ENCODE measurements at regions not wholly inside any gene's neighbourhood (a gene's known extent, or its start where the extent isn't known, plus 50 kb on each side); places are given as distances from the start of the nearest gene placed in this dataset.

DNA sequence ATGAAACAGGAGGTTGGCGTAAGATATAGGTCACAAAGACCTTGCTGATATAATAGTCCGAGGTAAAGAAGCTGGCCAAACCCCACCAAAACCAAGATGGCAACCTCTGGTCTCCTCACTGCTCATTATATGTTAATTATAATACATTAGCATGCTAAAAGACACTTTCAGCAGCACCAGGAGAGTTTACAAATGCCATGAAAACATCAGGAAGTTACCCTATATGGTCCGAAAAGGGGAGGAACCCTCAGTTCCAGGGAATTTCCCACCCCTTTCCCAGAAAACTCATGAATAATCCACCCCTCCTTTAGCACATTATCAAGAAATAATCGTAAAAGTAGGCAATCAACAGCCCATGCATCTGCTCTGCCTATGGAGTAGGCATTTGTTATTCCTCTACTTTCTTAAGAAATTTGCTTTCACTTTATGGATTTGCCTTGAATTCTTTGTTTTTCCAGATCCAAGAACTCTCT is 923.4 kb downstream of the QKI start:
- TF ChIP-seq, protein P1, sequence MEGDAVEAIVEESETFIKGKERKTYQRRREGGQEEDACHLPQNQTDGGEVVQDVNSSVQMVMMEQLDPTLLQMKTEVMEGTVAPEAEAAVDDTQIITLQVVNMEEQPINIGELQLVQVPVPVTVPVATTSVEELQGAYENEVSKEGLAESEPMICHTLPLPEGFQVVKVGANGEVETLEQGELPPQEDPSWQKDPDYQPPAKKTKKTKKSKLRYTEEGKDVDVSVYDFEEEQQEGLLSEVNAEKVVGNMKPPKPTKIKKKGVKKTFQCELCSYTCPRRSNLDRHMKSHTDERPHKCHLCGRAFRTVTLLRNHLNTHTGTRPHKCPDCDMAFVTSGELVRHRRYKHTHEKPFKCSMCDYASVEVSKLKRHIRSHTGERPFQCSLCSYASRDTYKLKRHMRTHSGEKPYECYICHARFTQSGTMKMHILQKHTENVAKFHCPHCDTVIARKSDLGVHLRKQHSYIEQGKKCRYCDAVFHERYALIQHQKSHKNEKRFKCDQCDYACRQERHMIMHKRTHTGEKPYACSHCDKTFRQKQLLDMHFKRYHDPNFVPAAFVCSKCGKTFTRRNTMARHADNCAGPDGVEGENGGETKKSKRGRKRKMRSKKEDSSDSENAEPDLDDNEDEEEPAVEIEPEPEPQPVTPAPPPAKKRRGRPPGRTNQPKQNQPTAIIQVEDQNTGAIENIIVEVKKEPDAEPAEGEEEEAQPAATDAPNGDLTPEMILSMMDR (IDR thresholded peaks at IDR 0.05; ENCODE audit: insufficient read depth, low read length, poor library complexity, severe bottlenecking) = no peak
- no peak for TF ChIP-seq EZH2phosphoT487 (conservative IDR thresholded peaks at IDR 0.05; ENCODE audit: low read length)
